Stimulated activated naive CD8-positive, alpha-beta T cell treated with anti-CD3 and anti-CD28 coated beads, Interleukin-15, amount 100 ng/mL, for 72 hours (primary cell): ENCODE measurements at regions not wholly inside any gene's neighbourhood (a gene's known extent, or its start where the extent isn't known, plus 50 kb on each side); places are given as distances from the start of the nearest gene placed in this dataset.

ENCODE experiments used
- ATAC-seq: fragments of 150-1000 bp; cut with Tn5 transposase; 2 replicates; pipeline ENCODE4 v1.10.0; 2021; ENCODE audit warnings: mild to moderate bottlenecking, moderate library complexity
- DNase-seq, 2 donors: peaks; one replicate each; pipeline ENCODE4 v3.0.0; 2021 to 2022
- H3K27ac Mint-ChIP-seq, 2 donors: one replicate each; pipeline ENCODE4 v1.8.0; 2022; ENCODE audit warnings: mild to moderate bottlenecking in 2 of 2, mixed read lengths in 2 of 2, moderate library complexity in 2 of 2
- H3K27me3 Mint-ChIP-seq: one replicate; pipeline ENCODE4 v1.8.0; 2022; ENCODE audit warnings: mixed read lengths
- H3K4me1 Mint-ChIP-seq: one replicate; pipeline ENCODE4 v1.8.0; 2022; ENCODE audit warnings: mild to moderate bottlenecking, mixed read lengths
- H3K4me3 Mint-ChIP-seq, 2 donors: one replicate each; pipeline ENCODE4 v1.8.0; 2022; ENCODE audit warnings: mild to moderate bottlenecking in 2 of 2, mixed read lengths in 2 of 2, moderate library complexity in 1 of 2
- H3K9me3 Mint-ChIP-seq, 2 donors: one replicate each; pipeline ENCODE4 v1.8.0; 2022; ENCODE audit warnings: mixed read lengths in 2 of 2

DNA sequence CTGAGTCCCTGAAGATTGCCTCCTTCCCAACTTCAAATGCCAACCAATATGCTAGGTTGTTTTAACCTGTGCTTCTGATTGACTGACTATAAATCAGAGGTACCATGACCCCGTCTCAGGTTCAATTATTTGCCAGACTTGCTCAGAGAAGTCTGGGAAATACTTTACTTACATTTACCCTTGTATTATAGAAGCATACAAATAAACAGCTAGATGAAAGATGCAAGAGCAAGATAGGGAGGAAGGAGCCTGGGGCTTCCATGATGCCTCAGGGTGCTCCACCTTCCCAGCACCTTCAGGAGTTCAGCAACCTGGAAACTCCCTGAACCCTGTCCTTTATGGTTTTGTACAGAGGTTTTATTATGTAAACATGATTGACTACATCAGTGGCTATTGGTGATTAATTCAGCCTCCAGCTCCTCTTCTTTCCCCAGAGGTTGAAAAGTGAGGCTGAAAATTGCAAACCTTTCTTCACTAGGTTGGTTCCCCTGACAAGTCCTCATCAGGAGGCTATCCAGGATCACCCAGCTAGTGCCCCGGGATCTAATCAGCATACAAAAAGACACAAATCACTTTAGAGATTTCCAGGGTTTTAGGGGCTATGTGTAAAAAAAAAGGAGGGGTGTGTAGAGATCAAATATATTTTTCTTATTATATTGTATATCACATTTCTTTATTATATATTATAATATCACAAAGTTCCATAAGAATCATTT is 547.7 kb downstream of the EPM2A start:
- H3K4me3 Mint-ChIP-seq, result no peak overlapping the region
- no peaks in the 10 kb centered on the region for H3K4me1 Mint-ChIP-seq
- no peak overlapping the region for H3K27ac Mint-ChIP-seq
- peaks cover 8% of the 10 kb centered on the region for H3K27me3 Mint-ChIP-seq
- peaks cover 0 to 8% of the 10 kb centered on the region in 2 donors for H3K9me3 Mint-ChIP-seq
- DNase-seq (no peak), ATAC-seq (no peak)

DNA sequence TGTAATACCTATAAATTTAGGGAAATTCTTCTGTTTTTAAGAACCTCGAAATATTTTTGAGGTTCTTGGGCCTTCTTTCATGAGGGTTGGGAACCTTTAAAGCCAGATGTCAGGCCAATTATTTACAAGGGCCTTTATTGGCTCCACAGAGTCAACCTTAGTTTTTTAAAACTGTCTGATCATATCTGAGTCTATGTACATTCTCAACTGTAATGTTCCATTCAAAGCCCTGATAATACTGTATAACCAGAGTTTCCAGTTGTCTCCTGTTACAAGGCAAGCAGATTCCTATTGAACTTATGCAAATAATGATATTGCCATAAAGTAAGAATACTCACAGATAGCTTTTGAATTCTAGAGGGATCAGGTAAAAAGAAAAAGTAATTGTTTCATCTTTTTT is 545.5 kb downstream of the EPM2A start:
- Mint-ChIP-seq H3K4me1 (no peaks in the 10 kb centered on the region), H3K9me3 (no peaks in the 10 kb centered on the region)
- ATAC-seq, result no peak

DNA sequence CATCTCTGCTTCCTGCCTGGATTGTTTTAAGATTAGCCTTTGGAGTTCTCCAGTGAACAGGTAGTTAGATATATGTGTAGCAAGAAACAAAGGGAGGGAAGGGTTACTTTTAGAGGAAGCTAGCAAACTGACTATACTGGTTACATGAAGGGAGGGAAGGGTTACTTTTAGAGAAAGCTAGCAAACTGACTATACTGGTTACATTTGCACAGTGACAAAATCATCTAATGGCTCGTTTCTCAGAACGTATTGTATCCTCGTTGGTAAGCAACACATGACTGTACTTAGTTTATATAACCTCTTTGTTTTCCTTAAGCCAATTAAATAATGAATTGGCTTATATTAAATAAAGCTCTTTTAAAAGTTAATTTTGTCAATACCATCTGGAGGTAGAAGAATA is 540.9 kb downstream of the EPM2A start:
- Mint-ChIP-seq H3K27me3 (no peaks in the 10 kb centered on the region), H3K9me3 (no peaks in the 10 kb centered on the region), H3K27ac (no peak overlapping the region), H3K4me1 (no peaks in the 10 kb centered on the region), H3K4me3 (no peak overlapping the region)
- ATAC-seq, result no peak
- DNase-seq, result no peak

More for the DNA sequence above, 545.5 kb downstream of the EPM2A start:
- Mint-ChIP-seq H3K27ac (no peak overlapping the region), H3K27me3 (no peaks in the 10 kb centered on the region), H3K4me3 (no peak overlapping the region)
- DNase-seq, result no peak

DNA sequence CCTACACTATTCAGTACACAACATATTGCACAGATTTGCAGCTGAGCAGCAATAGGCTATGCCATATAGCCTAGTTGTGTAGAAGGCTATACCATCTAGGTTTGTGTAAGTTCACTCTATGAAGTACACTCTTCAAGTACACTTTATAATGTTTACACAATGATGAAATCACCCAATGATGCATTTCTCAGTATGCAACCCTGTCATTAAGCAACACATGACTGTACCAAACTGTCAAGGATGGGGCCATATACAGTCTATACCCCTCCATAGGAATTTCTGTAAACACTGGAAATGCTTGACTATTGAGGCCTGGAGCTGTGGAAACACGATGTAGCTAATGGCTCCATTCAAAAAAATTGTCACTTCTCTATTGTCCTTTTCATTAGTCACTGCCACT is 535.4 kb downstream of the EPM2A start:
- DNase-seq (no peak), ATAC-seq (no peak)
- H3K9me3 Mint-ChIP-seq, result no peaks in the 10 kb centered on the region
- H3K4me3 Mint-ChIP-seq, result no peak overlapping the region
- H3K4me1 Mint-ChIP-seq, result no peaks in the 10 kb centered on the region
- H3K27me3 Mint-ChIP-seq, result no peaks in the 10 kb centered on the region
- no peak overlapping the region for H3K27ac Mint-ChIP-seq

DNA sequence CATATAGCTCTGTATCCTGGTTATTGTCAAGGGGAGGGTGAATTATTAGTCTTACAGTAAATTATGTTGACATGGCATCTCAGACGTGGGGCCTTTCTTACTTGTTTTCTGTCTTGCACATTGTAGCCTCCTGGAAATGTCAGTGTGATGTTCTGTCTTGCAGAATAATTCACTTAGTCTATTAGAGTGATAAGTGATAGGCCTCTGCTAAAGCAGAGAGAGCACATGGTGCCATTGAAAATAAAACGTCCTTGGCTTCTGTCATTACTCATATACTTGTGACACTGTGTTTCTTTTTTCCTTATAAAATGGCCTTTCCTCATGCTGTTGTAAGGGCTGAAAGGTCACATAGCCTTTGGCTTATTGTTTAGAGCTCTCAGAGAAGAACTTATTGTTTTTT is 531.0 kb downstream of the EPM2A start:
- no peak for ATAC-seq
- no peak overlapping the region for H3K4me3 Mint-ChIP-seq
- no peaks in the 10 kb centered on the region for H3K9me3 Mint-ChIP-seq
- H3K4me1 Mint-ChIP-seq, result no peaks in the 10 kb centered on the region
- H3K27me3 Mint-ChIP-seq, result peaks cover 8% of the 10 kb centered on the region
- no peak overlapping the region for H3K27ac Mint-ChIP-seq
- DNase-seq, result no peak

DNA sequence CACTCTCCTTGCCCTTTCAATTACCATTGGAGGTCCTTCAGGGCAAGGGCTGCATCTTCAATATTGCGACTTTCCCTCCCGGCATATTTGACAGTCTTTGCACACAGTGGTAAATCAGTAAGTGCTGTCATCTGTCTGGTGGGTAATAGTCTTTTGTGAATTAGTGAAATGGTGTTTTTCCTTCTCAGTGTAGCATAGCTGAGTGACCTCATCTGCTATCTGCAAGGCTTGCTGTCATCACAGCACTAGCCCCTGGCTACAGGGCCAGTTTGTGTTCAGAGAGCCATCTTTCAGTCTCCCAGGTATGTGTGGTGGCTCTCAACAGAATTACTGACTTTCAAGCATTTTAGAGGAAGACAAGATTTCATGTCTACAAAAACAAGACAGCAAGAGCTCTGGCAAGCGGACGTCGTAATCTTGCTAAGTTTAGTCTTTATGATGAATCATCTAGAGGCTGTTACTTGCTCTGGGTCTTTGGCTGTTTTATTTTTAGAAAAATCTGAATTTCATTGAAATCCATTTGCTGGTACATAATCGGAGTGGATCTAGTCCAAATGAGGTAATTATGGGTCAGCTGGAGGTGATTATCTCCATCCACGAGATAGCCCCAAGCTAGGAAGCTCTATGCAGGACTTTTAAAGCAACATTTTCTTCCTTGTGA is 528.9 kb downstream of the EPM2A start:
- no peak overlapping the region for H3K27ac Mint-ChIP-seq
- H3K4me1 Mint-ChIP-seq, result no peaks in the 10 kb centered on the region
- H3K4me3 Mint-ChIP-seq, result no peak overlapping the region
- ATAC-seq, result no peak
- no peak for DNase-seq
- H3K9me3 Mint-ChIP-seq, result no peaks in the 10 kb centered on the region
- H3K27me3 Mint-ChIP-seq, result peaks cover 8% of the 10 kb centered on the region

DNA sequence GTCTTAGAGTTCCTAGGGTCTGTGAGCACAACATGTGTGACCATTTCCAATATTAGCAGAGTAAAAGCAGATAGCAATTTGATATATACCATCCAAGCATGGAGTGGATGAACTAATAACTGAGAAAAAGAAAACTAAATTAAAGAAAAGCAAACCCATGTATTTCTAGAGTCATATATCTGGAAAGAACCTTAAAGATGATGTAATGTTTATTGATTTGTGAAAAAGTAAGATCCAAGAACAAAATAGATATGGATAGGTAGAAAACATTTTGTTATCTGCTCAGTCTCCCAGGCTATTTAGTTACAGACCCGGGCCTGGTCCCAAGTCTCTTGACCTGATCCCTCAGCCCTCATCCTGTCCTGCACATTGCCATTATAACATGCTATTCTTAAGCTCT is 526.8 kb downstream of the EPM2A start:
- peaks cover 8% of the 10 kb centered on the region for H3K27me3 Mint-ChIP-seq
- no peak overlapping the region for H3K4me3 Mint-ChIP-seq
- no peaks in the 10 kb centered on the region for H3K4me1 Mint-ChIP-seq
- H3K27ac Mint-ChIP-seq, result no peak overlapping the region
- DNase-seq, result no peak
- no peak for ATAC-seq
- no peaks in the 10 kb centered on the region for H3K9me3 Mint-ChIP-seq

DNA sequence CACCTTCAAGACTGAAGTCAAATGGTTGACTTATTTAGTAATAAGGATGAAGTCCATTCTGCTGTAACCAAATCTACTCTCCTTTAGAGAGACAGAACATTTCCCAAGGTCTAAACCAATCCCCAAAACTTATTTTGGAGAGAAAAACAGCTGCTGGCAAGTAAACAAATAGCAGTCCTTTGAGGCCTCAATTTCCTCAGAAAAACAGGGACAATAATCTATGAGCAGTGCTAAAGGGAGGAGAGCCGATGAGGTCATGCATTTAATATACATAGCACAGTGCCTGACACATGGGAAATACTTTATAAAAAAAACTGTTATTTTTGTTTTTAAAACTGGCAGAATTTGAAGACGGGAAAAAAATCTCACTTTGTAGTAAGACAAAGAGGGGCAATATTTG is 526.0 kb downstream of the EPM2A start:
- no peaks in the 10 kb centered on the region for H3K9me3 Mint-ChIP-seq
- H3K27me3 Mint-ChIP-seq, result peaks cover 8% of the 10 kb centered on the region
- no peak overlapping the region for H3K27ac Mint-ChIP-seq
- DNase-seq (no peak), ATAC-seq (no peak)
- H3K4me1 Mint-ChIP-seq, result no peaks in the 10 kb centered on the region
- no peak overlapping the region for H3K4me3 Mint-ChIP-seq

DNA sequence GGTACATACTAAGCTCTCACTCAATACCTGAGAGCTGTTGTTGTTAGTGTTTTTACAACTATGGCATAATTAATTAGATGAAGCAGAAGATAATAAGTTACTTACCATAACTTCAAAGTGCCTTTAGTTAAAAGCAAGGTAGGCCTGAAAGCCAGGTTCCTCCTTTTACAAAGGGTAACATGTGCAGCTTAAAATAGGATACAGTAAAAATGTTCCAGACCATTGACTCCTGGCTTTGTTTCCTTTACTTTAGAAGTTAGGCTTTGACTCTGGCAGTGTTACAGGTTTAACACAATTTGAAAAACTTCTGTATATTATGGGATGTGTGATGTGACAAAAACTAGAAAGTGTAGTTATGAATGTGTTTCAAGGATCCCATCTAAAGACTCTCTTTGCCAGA is 522.5 kb downstream of the EPM2A start:
- peak overlapping the region in 1 of 2 donors; percentile 65 for H3K27ac Mint-ChIP-seq
- no peak overlapping the region for H3K4me3 Mint-ChIP-seq
- no peaks in the 10 kb centered on the region for H3K4me1 Mint-ChIP-seq
- no peak for ATAC-seq
- no peak for DNase-seq
- H3K9me3 Mint-ChIP-seq, result no peaks in the 10 kb centered on the region
- H3K27me3 Mint-ChIP-seq, result peaks cover 8% of the 10 kb centered on the region

DNA sequence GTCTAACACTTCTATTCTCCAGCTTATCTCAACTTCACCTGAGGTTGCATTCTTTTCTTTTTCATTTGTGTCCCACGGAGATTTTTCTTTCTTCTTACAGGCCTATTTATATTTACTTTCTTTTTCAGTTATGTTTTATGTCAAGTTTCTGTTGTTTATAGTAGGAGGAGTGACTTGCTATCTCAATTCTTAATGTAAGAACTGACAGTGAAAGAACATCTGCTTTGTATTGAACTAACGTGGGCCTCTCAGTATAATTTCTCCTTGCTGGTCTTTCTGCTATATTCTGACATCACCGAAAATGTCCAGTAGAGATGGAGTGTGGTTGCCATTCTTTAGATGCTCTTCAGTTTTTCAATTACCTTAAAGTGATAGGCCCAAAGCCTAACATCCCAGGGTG is 521.7 kb downstream of the EPM2A start:
- peaks cover 8% of the 10 kb centered on the region for H3K27me3 Mint-ChIP-seq
- H3K4me1 Mint-ChIP-seq, result no peaks in the 10 kb centered on the region
- no peaks in the 10 kb centered on the region for H3K9me3 Mint-ChIP-seq
- no peak for ATAC-seq
- H3K27ac Mint-ChIP-seq, result no peak overlapping the region
- DNase-seq, result no peak
- H3K4me3 Mint-ChIP-seq, result no peak overlapping the region

DNA sequence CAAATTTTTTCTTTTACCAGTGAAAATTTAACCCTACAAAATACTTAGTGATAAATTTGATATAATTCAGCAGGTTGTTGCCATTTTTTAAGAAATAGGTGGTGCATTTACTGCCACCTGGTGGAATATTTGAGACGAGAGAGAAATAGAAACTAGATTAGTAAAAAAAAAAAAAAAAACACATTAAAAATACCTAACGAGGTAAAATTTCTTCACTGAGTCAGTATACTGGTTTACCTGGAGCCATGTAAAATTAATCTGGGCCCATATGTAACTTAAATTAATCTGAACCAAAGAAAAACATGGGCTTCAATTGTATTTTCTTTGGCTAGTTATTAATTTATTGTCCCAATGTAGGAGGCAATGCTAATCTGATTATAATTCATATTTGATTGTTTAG is 520.8 kb downstream of the EPM2A start:
- Mint-ChIP-seq H3K9me3 (no peaks in the 10 kb centered on the region), H3K4me3 (no peak overlapping the region), H3K27ac (no peak overlapping the region), H3K4me1 (no peaks in the 10 kb centered on the region), H3K27me3 (peaks cover 8% of the 10 kb centered on the region)
- DNase-seq (peak in 1 of 2 donors; percentile 4), ATAC-seq (no peak)

DNA sequence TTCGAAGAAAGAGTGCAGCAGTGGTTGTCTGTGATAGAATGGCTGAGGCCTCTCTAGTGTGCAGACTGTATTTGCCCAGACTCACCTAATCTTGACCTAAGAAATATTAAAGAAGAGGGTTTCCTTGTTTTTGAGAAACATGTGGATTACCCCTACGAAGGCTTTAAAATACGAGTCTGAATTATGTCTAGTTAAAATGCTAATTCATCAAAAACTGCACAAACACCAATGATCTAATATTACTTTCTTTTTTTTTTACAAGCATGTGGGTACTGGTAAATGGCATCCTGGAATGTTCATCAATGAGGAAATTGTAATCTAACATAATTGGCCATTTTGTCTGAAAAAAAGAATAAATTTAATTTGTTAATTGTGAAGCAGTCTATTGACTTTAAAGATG is 510.9 kb downstream of the EPM2A start:
- H3K27me3 Mint-ChIP-seq, result no peaks in the 10 kb centered on the region
- H3K27ac Mint-ChIP-seq, result no peak overlapping the region
- ATAC-seq (no peak), DNase-seq (no peak)
- H3K4me3 Mint-ChIP-seq, result no peak overlapping the region
- H3K9me3 Mint-ChIP-seq, result no peaks in the 10 kb centered on the region
- H3K4me1 Mint-ChIP-seq, result no peaks in the 10 kb centered on the region

DNA sequence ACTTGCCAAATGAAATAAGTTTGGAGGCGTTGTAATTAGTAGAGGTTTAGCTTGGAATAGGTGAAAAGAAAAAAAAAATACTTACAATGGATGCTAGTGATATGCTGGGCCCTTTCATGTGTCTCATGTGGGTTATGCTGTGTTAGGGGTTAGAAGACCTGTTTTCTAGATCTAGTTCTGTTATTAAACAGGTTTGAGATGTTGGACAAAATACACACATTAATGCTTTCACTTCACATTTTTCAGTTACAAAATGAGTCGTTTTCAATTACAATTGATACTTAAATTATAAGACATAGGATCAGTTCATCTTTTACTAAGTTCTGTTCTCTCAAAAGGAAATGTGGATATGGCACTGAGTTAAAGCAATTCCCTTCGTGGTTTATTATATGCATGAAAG is 509.8 kb downstream of the EPM2A start:
- no peak for ATAC-seq
- no peak overlapping the region for H3K4me3 Mint-ChIP-seq

DNA sequence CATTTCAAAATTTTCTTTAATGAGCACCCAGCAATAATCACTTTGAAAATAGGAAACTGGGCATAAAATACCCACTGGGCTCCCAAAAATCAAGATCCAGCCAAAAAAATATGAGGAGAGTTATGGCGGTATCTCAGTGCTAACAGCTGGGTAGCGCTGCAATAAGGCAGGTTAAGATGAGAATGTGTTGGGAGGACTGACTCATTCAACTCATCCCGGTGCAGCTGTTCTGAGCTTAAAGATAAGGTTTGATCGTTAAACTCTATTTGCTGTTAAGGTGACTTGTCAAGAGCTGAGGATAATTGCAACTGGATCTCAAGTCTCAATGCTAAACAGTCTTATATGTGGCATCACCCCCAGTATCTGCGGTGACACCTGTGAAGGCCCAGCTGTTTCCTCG is 507.7 kb downstream of the EPM2A start:
- Mint-ChIP-seq H3K27me3 (no peaks in the 10 kb centered on the region), H3K4me3 (no peak overlapping the region), H3K9me3 (no peaks in the 10 kb centered on the region), H3K4me1 (no peaks in the 10 kb centered on the region), H3K27ac (no peak overlapping the region)
- ATAC-seq (no peak), DNase-seq (no peak)

More for the DNA sequence above, 509.8 kb downstream of the EPM2A start:
- no peak for DNase-seq
- Mint-ChIP-seq H3K9me3 (no peaks in the 10 kb centered on the region), H3K27me3 (no peaks in the 10 kb centered on the region), H3K4me1 (no peaks in the 10 kb centered on the region), H3K27ac (no peak overlapping the region)

DNA sequence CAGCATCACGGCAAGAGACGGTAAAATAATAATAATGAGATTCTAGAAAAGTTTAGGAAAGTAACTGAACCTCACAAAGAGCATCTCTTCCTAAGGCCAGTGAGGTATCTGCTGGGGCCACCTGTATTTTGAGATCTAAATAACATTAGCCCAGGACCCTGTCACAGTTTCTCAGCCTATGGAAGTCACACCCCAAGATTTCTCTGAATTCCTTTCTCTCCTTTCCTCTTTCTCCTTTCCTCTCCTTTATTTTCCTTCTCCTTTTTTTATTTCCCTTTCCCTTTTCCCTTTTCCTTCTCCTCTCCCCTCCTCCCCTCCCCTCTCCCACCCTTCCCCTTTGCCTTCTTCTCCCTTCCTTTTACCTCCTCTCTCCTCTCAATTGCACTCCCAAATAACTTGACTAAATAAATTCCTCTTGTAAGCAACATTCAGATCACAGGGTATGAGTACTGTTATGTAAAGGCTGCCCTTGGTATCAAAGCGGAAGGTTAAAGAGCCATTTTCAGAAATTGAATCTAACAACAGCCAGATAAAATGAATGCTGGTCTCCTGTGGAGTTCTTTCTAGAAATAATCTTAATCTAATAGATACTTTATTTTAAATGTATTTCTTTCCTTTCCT is 506.2 kb downstream of the EPM2A start:
- DNase-seq (no peak), ATAC-seq (no peak)
- Mint-ChIP-seq H3K9me3 (peaks cover 0 to 9% of the 10 kb centered on the region in 2 donors), H3K27ac (no peak overlapping the region), H3K4me3 (no peak overlapping the region), H3K4me1 (no peaks in the 10 kb centered on the region), H3K27me3 (no peaks in the 10 kb centered on the region)

DNA sequence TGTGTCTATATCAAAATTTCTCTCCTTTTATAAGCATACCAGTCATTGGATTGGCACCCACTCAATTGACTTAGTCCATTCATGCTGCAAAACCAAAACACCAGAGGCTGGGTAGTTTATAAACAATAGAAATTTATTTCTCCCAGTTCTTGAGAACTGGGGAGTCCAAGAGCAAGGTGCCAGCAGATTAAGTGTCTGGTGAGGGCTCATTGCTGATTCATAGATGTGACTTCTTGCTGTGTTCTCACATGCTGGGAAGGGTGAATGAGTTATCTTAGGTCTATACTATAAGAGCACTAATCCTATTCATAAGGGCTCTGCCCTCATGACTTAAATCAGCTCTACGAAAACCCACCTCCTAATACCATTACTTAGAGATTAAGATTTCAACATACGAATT is 501.4 kb downstream of the EPM2A start:
- H3K27ac Mint-ChIP-seq, result no peak overlapping the region
- peaks cover 0 to 9% of the 10 kb centered on the region in 2 donors for H3K9me3 Mint-ChIP-seq
- ATAC-seq (no peak), DNase-seq (no peak)
- H3K4me1 Mint-ChIP-seq, result no peaks in the 10 kb centered on the region
- no peak overlapping the region for H3K4me3 Mint-ChIP-seq
- peaks cover 11% of the 10 kb centered on the region for H3K27me3 Mint-ChIP-seq
